Thyroid gland (tissue), 4 donors: ENCODE measurements at regions not wholly inside any gene's neighbourhood (a gene's known extent, or its start where the extent isn't known, plus 50 kb on each side); places are given as distances from the start of the nearest gene placed in this dataset.
A peak's percentile ranks its signal among the peaks of the same experiment; 100 is the strongest.

Experiments
- DNase-seq, 2 donors: peaks; one replicate each; pipeline ENCODE4 v3.0.0-alpha.2; 2019
- H3K27ac ChIP-seq, 3 donors: fragments of 200-600 bp; sonication (generic); 1 replicate in 2 of 3; 2 replicates in 1 of 3; pipeline ENCODE4 v1.5.1; 2016 to 2019; ENCODE audit warnings: mild to moderate bottlenecking in 1 of 3, moderate library complexity in 1 of 3
- H3K27me3 ChIP-seq: fragments of 200-600 bp; sonication (generic); one replicate; pipeline ENCODE4 v1.5.1; 2019
- H3K36me3 ChIP-seq, 2 donors: fragments of 200-600 bp; sonication (generic); one replicate each; pipeline ENCODE4 v1.5.1; 2016 to 2019
- H3K4me1 ChIP-seq, 2 donors: fragments of 200-600 bp; sonication (generic); one replicate each; pipeline ENCODE4 v1.5.1; 2017 to 2019
- H3K4me3 ChIP-seq, 3 donors: fragments of 200-600 bp; sonication (generic); replicated peaks in 1 of 3; 1 replicate in 2 of 3; 2 replicates in 1 of 3; pipeline ENCODE4 v1.5.1; 2016; ENCODE audit warnings: mild to moderate bottlenecking in 1 of 3
- H3K9me3 ChIP-seq: fragments of 200-600 bp; sonication (generic); one replicate; pipeline ENCODE4 v1.5.1; 2017
- CTCF ChIP-seq, 6 experiments: fragments of 200-600 bp in 3 of 6; fragments of 450-650 bp in 3 of 6; sonication (generic) in 3 of 6; IDR thresholded peaks; one replicate each; pipeline ENCODE4 v1.5.1; 2016 to 2019; ENCODE audit warnings: antibody characterized with exemption in 6 of 6, mild to moderate bottlenecking in 2 of 6, inconsistent platforms in 1 of 6, moderate library complexity in 1 of 6
- POLR2A ChIP-seq, 2 donors: fragments of 450-650 bp; IDR thresholded peaks; one replicate each; pipeline ENCODE4 v1.6.1; 2017; ENCODE audit warnings: antibody characterized with exemption in 2 of 2, mild to moderate bottlenecking in 2 of 2, moderate library complexity in 1 of 2
- WGBS, 2 donors: methylation state at CpG; one replicate each; pipeline ENCODE4 v1.1.5; 2017; 5-methylcytosine and 5-hydroxymethylcytosine counted together
- intact Hi-C: fragments of 100-400 bp; cut with DNase I; formaldehyde crosslinking; loops from one replicate; pipeline ENCODE4 v1.15.1; 2023

- intact Hi-C loops = no loop called here
- no peak for DNase-seq
- no peaks in the 10 kb centered on the region for H3K4me1 ChIP-seq
- H3K4me3 ChIP-seq = no peak overlapping the region
- H3K36me3 ChIP-seq = no peaks in the 10 kb centered on the region
- H3K27ac ChIP-seq = no peak overlapping the region
- no peaks in the 10 kb centered on the region for H3K9me3 ChIP-seq
- 93% methylated on average over 9 of the region's 9 CpGs for WGBS, 2 donors
- TF ChIP-seq POLR2A (IDR thresholded peaks at IDR 0.05) = no peak
- no peak for TF ChIP-seq CTCF (IDR thresholded peaks at IDR 0.05)
- H3K27me3 ChIP-seq = no peaks in the 10 kb centered on the region
These were observed 183.0 kb upstream of the PITRM1 start for GRCh38 chr10:3355536-3355935.

GRCh38 chr10:3354174-3354900 is 181.8 kb upstream of the PITRM1 start:
- Histone ChIP-seq H3K27me3 (no peaks in the 10 kb centered on the region), H3K36me3 (no peaks in the 10 kb centered on the region), H3K27ac (no peak overlapping the region), H3K4me3 (no peak overlapping the region), H3K4me1 (no peaks in the 10 kb centered on the region), H3K9me3 (no peaks in the 10 kb centered on the region)
- intact Hi-C loops = no loop called here
- no peak for TF ChIP-seq CTCF (IDR thresholded peaks at IDR 0.05)
- no peak for TF ChIP-seq POLR2A (IDR thresholded peaks at IDR 0.05)
- DNase-seq = no peak
- WGBS, 2 donors = 95% methylated on average over 3 of the region's 3 CpGs

GRCh38 chr10:3353235-3353634 is 180.7 kb upstream of the PITRM1 start:
- intact Hi-C loops = no loop called here
- 36 to 69% methylated on average over 2 of the region's 2 CpGs for WGBS, 2 donors

GRCh38 chr10:3350617-3351258 is 178.2 kb upstream of the PITRM1 start:
- 65 to 67% methylated on average over 14 of the region's 14 CpGs for WGBS, 2 donors
- no peak for TF ChIP-seq CTCF (IDR thresholded peaks at IDR 0.05)

More at GRCh38 chr10:3353235-3353634, 180.7 kb upstream of the PITRM1 start:
- Histone ChIP-seq H3K4me1 (no peaks in the 10 kb centered on the region), H3K27ac (no peak overlapping the region), H3K27me3 (no peaks in the 10 kb centered on the region), H3K36me3 (no peaks in the 10 kb centered on the region), H3K9me3 (no peaks in the 10 kb centered on the region), H3K4me3 (no peak overlapping the region)
- TF ChIP-seq CTCF (IDR thresholded peaks at IDR 0.05) (no peak), POLR2A (IDR thresholded peaks at IDR 0.05) (no peak)
- DNase-seq = peak in 1 of 2 donors; percentile 13

GRCh38 chr10:3350205-3350604 is 177.6 kb upstream of the PITRM1 start:
- H3K4me3 ChIP-seq = no peak overlapping the region
- WGBS, 2 donors = 84 to 96% methylated on average over 11 of the region's 11 CpGs
- intact Hi-C loops = no loop called here
- H3K27me3 ChIP-seq = no peaks in the 10 kb centered on the region
- no peaks in the 10 kb centered on the region for H3K36me3 ChIP-seq
- no peak for TF ChIP-seq CTCF (IDR thresholded peaks at IDR 0.05)
- TF ChIP-seq POLR2A (IDR thresholded peaks at IDR 0.05) = no peak
- no peaks in the 10 kb centered on the region for H3K9me3 ChIP-seq
- no peak for DNase-seq
- no peaks in the 10 kb centered on the region for H3K4me1 ChIP-seq
- H3K27ac ChIP-seq = no peak overlapping the region

More at GRCh38 chr10:3350617-3351258, 178.2 kb upstream of the PITRM1 start:
- Histone ChIP-seq H3K4me1 (no peaks in the 10 kb centered on the region), H3K9me3 (no peaks in the 10 kb centered on the region), H3K27me3 (no peaks in the 10 kb centered on the region), H3K27ac (no peak overlapping the region), H3K4me3 (no peak overlapping the region), H3K36me3 (no peaks in the 10 kb centered on the region)
- no peak for DNase-seq
- intact Hi-C loops = no loop called here
